ENCODE measurements at regions not wholly inside any gene's neighbourhood (a gene's known extent, or its start where the extent isn't known, plus 50 kb on each side); places are given as distances from the start of the nearest gene placed in this dataset.

GRCh38 chr3:104447681-104448080, 919.0 kb upstream of the ALCAM start:
- TF ChIP-seq GATA1 (IDR thresholded peaks at IDR 0.05; ENCODE audit: low read depth, low read length) (no peak), POLR2A (IDR thresholded peaks at IDR 0.05; ENCODE audit: low read length) (no peak)
- no peak for DNase-seq

GRCh38 chr3:104452697-104453096, 914.0 kb upstream of the ALCAM start:
- no peak for TF ChIP-seq POLR2A (IDR thresholded peaks at IDR 0.05; ENCODE audit: low read length)
- TF ChIP-seq GATA1 (IDR thresholded peaks at IDR 0.05; ENCODE audit: low read depth, low read length), result no peak
- DNase-seq, result no peak

- no peak for TF ChIP-seq POLR2A (IDR thresholded peaks at IDR 0.05; ENCODE audit: low read length)
- no peak for TF ChIP-seq GATA1 (IDR thresholded peaks at IDR 0.05; ENCODE audit: low read depth, low read length)
- DNase-seq, result no peak
Measured at GRCh38 chr3:104458657-104459056, 908.1 kb upstream of the ALCAM start.

GRCh38 chr3:104460477-104461406, 906.0 kb upstream of the ALCAM start:
- TF ChIP-seq GATA1 (IDR thresholded peaks at IDR 0.05; ENCODE audit: low read depth, low read length) (no peak), POLR2A (IDR thresholded peaks at IDR 0.05; ENCODE audit: low read length) (no peak)
- DNase-seq, result no peak

- TF ChIP-seq GATA1 (IDR thresholded peaks at IDR 0.05; ENCODE audit: low read depth, low read length) (no peak), POLR2A (IDR thresholded peaks at IDR 0.05; ENCODE audit: low read length) (no peak)
- DNase-seq, result no peak
Measured at GRCh38 chr3:104461431-104461830, 905.3 kb upstream of the ALCAM start.

GRCh38 chr3:104472221-104472620, 894.5 kb upstream of the ALCAM start:
- DNase-seq, result no peak
- TF ChIP-seq POLR2A (IDR thresholded peaks at IDR 0.05; ENCODE audit: low read length) (no peak), GATA1 (IDR thresholded peaks at IDR 0.05; ENCODE audit: low read depth, low read length) (no peak)

- no peak for TF ChIP-seq GATA1 (IDR thresholded peaks at IDR 0.05; ENCODE audit: low read depth, low read length)
- DNase-seq, result no peak
Measured at GRCh38 chr3:104474011-104474410, 892.7 kb upstream of the ALCAM start.

GRCh38 chr3:104503022-104503421, 863.7 kb upstream of the ALCAM start:
- DNase-seq, result no peak
- TF ChIP-seq POLR2A (IDR thresholded peaks at IDR 0.05; ENCODE audit: low read length) (no peak), GATA1 (IDR thresholded peaks at IDR 0.05; ENCODE audit: low read depth, low read length) (no peak)

GRCh38 chr3:104510131-104510849, 856.4 kb upstream of the ALCAM start:
- no peak for TF ChIP-seq GATA1 (IDR thresholded peaks at IDR 0.05; ENCODE audit: low read depth, low read length)
- TF ChIP-seq POLR2A (IDR thresholded peaks at IDR 0.05; ENCODE audit: low read length), result no peak
- no peak for DNase-seq

GRCh38 chr3:104514371-104514770, 852.3 kb upstream of the ALCAM start:
- DNase-seq, result no peak
- TF ChIP-seq POLR2A (IDR thresholded peaks at IDR 0.05; ENCODE audit: low read length) (no peak), GATA1 (IDR thresholded peaks at IDR 0.05; ENCODE audit: low read depth, low read length) (no peak)

- DNase-seq, result no peak
- TF ChIP-seq GATA1 (IDR thresholded peaks at IDR 0.05; ENCODE audit: low read depth, low read length) (no peak), POLR2A (IDR thresholded peaks at IDR 0.05; ENCODE audit: low read length) (no peak)
Measured at GRCh38 chr3:104514776-104515175, 851.9 kb upstream of the ALCAM start.

GRCh38 chr3:104519068-104519467, 847.6 kb upstream of the ALCAM start:
- DNase-seq, result no peak
- TF ChIP-seq POLR2A (IDR thresholded peaks at IDR 0.05; ENCODE audit: low read length) (no peak), GATA1 (IDR thresholded peaks at IDR 0.05; ENCODE audit: low read depth, low read length) (no peak)

GRCh38 chr3:104519468-104520227, 847.1 kb upstream of the ALCAM start:
- TF ChIP-seq GATA1 (IDR thresholded peaks at IDR 0.05; ENCODE audit: low read depth, low read length), result no peak
- no peak for TF ChIP-seq POLR2A (IDR thresholded peaks at IDR 0.05; ENCODE audit: low read length)
- DNase-seq, result no peak

- TF ChIP-seq POLR2A (IDR thresholded peaks at IDR 0.05; ENCODE audit: low read length), result no peak
- no peak for TF ChIP-seq GATA1 (IDR thresholded peaks at IDR 0.05; ENCODE audit: low read depth, low read length)
- no peak for DNase-seq
Measured at GRCh38 chr3:104520228-104520655, 846.5 kb upstream of the ALCAM start.
